AG04449 (cell line): ENCODE measurements at regions not wholly inside any gene's neighbourhood (a gene's known extent, or its start where the extent isn't known, plus 50 kb on each side); places are given as distances from the start of the nearest gene placed in this dataset.

Source experiments
- CTCF ChIA-PET: fragments of 350-600 bp; formaldehyde crosslinking; extraction: SDS; loops from one replicate; lab custom pipeline; 2021; ENCODE audit warnings: antibody characterized with exemption; lab: Yijun Ruan, JAX
- POLR2A ChIA-PET: fragments of 400-600, 350-600 bp; formaldehyde crosslinking; extraction: SDS; loops from one replicate; lab custom pipeline; 2020; ENCODE audit warnings: antibody characterized with exemption, inconsistent platforms; lab: Yijun Ruan, JAX
- DNase-seq: peaks from one replicate; pipeline ENCODE4 v3.0.0-alpha.2; 2010; ENCODE audit warnings: low read depth, low spot score
- H3K4me3 ChIP-seq: 2 replicates; pipeline ENCODE4 v1.5.1; 2011; ENCODE audit warnings: low read depth, mild to moderate bottlenecking, control low read depth, low read length
- CTCF ChIP-seq: IDR thresholded peaks from one replicate; pipeline ENCODE4 v1.5.1; 2011; ENCODE audit warnings: mild to moderate bottlenecking, moderate library complexity, low read length, control low read depth, inconsistent platforms; ENCODE audit not compliant: insufficient read depth; ENCODE audit errors: missing control alignments

- no peak overlapping the region for H3K4me3 ChIP-seq
- CTCF ChIA-PET, result no interaction called here
- no peak for TF ChIP-seq CTCF
- POLR2A ChIA-PET, result no interaction called here
- DNase-seq, result no peak
Observed at GRCh38 chr1:87743256-87743655, 414.6 kb downstream of the LMO4 start.

- CTCF ChIA-PET, result no interaction called here
- POLR2A ChIA-PET, result no interaction called here
- no peak overlapping the region for H3K4me3 ChIP-seq
- no peak for DNase-seq
- no peak for TF ChIP-seq CTCF
Observed at GRCh38 chr1:87744056-87744455, 415.4 kb downstream of the LMO4 start.

DNA sequence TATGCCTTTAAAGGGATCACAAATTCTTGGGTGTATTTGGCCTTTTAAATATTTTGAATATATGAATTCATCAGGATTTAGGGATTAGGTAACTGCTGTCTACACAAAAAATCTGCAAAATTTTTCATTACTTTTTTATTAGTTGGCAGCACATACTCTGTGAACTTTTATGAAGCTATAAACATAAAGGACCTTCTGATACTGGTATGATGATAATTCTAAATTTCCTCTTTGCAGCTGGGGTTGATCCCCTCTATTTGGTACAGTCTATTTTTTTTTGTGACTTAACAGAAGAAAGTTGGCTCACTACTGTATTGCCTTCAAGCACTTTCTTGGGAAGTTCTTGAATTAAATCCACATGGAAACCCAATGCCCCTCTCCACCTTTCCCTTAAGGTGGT lies 416.1 kb downstream of the LMO4 start:
- no peak overlapping the region for H3K4me3 ChIP-seq
- no peak for TF ChIP-seq CTCF
- POLR2A ChIA-PET, result no interaction called here
- no peak for DNase-seq
- CTCF ChIA-PET, result no interaction called here

DNA sequence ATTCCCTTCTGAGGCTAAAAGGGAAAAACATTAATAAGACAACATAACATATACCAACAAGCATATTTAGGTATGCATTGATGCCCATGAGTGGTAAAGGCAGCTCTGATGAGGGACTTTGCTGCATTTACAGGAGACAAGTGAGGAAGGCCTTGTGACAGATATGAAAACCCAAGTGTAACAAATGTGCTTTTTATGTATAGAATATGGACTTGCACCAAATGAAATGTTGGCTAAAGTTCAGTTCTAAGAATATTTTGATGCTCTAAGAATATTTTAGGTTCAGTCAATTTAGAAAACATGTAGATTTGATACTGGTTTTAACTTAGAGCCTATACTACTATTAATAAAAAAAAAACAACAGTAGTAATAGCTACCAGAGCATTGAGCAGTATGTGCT lies 424.7 kb downstream of the LMO4 start:
- DNase-seq, result no peak
- TF ChIP-seq CTCF, result no peak
- CTCF ChIA-PET, result interaction anchor here (0.8 to 1.4 kb wide), 2 partner anchors 11 kb away, joined by 3 read pairs; no protein-coding TSS in a partner anchor
- H3K4me3 ChIP-seq, result no peak overlapping the region
- POLR2A ChIA-PET, result no interaction called here

GRCh38 chr1:87754139-87754538 lies 425.5 kb downstream of the LMO4 start:
- ChIA-PET POLR2A (no interaction called here), CTCF (interaction anchor here (0.8 to 1.7 kb wide), 4 partner anchors 10 to 200 kb away, joined by 3 to 4 read pairs (median 3); no protein-coding TSS in a partner anchor)
- TF ChIP-seq CTCF, result no peak
- no peak overlapping the region for H3K4me3 ChIP-seq
- no peak for DNase-seq

DNA sequence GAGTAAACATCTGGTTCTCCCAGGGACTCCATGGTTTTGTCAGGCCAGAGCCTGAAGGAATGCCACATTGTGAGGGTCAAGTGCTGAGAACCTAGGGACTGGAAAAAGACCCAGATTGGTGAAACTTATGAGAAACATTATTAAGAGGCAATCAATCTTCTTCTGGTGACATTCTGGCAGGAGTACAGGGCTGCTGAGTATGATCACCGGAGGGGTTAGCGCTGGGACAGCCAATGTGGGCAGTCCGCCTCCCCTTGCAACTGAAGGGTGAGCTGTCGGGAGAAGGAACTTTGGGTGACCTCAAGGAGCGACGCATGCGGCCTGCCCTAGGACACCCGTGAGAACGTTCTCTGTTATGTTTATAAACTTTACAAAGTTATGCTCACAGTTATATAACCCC lies 429.0 kb downstream of the LMO4 start:
- no peak overlapping the region for H3K4me3 ChIP-seq
- CTCF ChIA-PET, result no interaction called here
- DNase-seq, result no peak
- no peak for TF ChIP-seq CTCF
- POLR2A ChIA-PET, result no interaction called here
